Activated T-cell treated with anti-CD3 and anti-CD28 coated beads for 1 hour (primary cell): ENCODE measurements at regions not wholly inside any gene's neighbourhood (a gene's known extent, or its start where the extent isn't known, plus 50 kb on each side); places are given as distances from the start of the nearest gene placed in this dataset.
"Not testable (repeated sequence)": the region's sequence is repeated elsewhere in the genome, so short reads cannot be mapped to it uniquely, and the experiment has no call there.

Source experiments
- DNase-seq: peaks from one replicate; pipeline ENCODE4 v3.0.0-alpha.2; 2020; ENCODE audit warnings: low read depth

DNA sequence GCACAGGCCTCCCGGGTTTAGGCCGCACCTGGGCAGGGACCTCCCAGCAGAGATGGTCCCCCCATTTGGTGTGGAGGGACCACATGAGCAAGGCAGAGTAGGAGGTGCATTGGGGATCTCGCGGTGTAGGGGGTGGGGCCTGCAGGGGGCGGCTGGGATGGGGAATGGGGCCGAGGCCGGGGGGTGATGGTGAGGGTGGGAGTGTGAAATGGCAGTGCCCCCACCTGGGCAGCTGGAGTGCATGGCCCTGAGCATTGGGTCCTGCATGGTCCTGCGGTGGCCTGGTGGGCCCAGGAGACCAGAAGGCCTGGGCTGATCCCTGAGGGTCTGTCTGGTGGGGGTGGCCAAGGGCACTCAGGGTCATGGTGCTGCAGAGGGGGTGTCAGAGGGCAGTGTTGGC is 111.8 kb downstream of the KIF26A start:
- DNase-seq: no peak

DNA sequence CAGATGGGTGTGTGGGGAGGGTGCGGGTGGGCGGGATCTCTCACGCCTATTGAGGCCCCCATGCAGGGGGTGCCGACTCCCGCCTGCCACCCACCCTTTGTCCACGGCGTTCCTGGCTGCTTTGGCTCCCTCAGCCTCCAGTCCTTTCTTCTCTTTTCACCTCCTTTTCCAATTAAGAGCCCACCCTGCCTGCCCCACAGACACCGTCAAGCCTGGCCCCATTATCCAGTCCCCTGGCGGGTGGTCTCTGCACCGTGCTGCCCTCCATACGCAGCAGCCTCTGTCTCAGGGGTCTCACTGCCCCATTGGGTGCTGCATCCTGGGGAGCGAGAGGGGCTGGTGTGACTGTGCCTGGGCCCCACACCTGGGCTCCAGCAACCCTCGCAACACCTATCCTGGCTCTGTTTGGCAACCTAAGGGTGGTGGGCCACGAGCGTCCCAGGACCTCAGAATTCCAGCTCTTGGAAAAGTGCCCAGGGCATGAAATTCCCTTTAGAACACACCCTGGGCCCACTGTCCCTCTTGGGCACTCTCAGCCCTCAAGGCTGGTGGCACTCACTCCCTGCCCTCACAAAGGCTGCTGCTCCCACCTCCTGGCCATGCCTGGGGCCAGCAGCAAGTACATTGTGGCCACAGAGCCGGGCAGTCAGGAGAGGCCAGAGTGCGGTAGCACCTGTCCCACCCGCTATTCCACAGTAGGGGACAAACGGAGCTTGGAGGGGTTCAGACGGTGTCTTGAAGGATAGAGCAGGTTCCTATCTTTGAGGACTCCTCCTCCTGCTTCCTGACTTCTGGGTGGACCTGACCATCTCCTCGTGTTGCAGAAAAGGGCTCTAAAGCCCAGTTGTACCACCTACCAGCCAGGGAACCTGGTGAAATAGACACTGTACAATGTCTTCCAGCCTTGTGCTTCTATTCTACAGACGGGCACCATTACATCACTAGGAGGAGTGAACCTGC is 114.1 kb downstream of the KIF26A start:
- no peak for DNase-seq

DNA sequence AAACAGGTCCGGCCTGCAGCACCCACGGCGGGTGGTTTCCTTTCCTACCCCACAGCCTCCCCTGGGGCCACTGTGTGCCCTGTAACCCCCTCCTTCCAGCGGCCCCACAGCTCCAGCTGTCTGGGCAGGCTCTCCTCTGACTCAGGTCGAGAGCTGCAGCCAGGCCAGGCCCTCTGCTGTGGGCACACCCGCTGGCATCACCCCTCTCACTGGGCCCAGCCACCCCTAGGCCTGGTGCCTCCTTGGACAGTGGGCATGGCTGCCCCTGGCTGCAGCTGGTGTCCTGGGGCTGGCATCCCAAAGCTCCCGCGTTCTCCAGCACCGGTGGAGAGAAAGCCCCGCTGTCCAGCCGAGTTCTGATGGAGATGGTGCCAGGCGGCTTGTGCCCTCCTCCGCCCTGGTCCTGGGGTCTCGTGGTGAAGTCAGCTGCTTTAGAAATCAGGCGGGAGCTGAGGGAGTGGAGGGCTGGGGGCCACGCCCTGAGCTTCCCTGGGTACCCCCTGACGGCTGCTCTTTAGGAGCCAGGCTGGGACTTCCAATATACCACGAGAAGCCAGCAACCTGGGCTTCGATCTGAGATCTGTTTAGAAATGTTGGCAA is 114.9 kb downstream of the KIF26A start:
- no peak for DNase-seq

DNA sequence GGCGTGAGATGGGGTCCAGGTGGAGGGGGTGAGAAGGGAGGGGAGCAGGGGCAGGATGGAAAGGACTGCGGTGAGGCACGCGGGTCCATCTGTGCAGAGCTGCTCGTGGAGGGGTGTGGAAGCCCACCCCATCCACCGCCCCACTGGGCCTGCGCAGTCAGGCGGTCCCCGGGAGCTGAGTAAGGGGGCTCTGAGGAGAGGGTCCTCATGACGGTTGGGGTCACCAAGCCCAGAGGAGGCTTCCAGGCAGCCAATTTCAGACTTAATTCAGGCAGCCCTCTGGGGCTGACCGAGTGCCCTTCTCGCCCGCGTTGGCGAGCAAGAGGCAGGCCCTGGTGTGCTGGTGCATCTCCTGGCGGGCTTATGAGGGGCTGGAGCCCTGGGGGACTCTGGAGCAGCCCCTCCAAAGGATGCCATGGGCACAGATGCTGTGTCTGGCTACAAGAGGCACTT is 115.5 kb downstream of the KIF26A start:
- DNase-seq: no peak

DNA sequence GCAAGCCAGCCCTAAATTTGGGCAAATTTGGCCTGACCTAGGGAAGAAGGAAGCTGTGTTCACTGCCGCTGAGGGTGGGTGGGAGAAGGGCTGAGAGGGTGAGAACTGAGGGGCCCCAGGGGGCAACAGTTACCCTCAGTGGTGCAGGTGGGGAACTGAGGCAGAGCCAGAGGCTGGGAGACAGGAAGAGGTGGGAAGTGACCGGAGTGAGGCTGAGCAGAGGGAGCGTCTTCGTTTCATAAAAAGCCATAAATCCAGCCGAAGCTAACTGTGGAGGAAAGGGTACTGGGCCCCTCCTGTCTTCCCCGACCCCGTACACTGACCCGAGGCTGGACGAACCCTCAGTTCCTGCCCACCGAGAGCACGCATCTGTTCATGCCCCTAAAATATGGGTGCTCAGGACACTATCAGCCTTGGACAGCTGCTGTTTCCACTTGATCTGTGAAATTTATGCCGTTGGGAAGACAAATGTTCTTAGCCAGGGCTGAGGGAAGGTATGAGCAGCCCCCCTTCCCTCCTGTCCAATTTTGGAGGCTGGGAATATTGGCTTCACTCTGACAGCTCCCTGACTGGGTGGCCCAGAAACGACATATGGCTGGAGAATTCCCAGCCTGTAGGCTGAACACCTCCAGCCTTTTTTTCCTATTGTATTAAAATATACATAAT is 116.5 kb downstream of the KIF26A start:
- DNase-seq: no peak

DNA sequence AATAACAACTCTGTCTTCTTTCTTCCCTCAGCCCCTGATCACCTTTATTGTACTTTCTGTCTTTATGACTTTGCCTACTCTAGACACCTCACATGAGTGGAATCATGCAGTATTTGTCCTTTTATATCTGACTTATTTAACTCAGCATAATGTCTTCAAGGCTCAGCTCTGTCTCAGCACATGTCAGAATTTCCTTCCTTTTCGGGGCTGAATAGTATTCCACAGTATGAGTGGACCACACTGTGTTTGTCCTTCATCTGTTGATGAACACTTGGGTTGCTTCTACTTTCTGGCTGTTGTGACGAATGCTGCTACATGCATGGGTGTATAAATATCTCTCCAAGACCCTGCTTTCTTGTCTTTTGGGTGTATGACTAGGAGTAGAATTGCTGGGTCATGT is 117.6 kb downstream of the KIF26A start:
- no peak for DNase-seq

DNA sequence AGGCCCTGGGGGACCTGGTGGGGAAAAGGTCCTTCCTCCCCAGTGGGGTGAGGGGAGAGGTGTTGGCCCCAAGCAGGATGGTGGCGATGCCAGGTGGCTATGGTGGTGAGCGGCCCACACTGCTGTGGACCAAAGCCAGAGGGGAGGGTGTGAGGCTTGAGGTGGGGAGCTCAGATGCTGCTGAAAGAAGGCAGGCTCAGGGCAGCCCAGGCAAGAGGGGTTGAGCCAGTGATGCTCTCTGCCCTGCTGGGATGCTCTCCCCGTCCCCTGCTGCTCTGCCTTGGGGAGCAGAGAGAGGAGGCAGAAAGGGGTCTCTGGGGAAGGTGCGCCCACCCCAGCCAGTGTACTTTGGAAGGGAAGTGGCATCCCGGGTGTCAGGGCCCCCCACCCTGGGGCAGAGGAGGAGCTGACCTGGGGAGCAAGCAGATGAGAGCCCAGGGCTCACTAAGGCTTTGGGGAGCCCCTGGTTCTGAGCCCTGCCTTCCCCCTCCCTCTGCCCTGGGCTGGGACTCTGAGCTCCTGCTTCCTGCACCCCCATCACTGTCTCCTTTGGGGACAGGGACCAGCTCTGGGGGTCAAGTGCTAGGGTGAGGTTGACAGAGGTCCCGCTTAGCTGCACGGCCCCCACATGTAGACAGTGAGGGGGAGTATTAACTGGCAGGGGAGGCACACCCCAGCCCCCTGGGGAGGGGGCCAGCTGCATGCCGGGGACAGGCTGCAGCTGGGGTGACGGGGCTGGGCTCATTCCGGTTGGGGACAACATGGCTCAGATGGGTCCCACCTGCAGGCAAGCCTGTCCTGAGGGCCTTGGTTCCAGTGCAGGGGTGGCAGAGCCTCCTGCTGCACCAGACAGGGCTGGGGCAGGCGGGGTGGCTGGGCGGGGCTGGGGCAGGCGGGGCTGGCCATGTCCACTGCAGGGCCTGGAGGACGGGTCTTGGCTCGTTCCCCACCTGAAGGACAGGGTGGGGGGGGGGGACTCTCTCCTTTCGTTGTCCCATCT is 124.4 kb downstream of the KIF26A start:
- no peak for DNase-seq

DNA sequence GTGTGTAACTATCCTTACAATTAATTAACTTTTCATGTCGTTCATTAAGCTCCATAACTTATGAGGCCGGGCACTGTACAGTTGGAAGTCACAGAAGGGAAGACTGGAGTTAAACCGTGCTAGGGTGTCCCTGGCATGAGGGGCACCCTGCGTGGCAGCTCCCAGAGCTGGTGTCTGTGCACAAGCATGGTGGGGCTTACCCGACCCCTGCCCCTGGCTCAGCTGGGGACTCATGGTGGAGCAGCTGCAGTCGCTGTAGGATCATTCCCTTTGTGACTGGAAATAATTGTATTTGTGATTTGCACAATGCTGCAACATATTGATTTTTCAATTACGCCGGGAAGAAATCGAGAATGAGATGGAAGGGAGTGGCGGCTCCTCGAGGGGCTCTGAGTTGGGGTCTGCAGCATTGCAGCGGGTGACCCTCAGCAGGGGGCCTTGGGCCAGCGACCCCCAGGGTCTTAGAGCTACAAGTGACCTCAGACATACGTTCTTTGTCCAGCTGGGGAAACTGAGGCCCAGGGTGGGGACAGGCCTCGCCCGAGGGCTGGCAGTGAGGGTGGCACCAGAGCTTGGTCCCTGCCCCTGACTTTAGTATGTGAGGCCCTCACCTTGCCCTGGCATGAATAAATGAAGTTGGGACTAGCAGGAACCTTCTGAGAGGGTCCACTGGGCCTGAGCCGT is 125.4 kb downstream of the KIF26A start:
- no peak for DNase-seq

DNA sequence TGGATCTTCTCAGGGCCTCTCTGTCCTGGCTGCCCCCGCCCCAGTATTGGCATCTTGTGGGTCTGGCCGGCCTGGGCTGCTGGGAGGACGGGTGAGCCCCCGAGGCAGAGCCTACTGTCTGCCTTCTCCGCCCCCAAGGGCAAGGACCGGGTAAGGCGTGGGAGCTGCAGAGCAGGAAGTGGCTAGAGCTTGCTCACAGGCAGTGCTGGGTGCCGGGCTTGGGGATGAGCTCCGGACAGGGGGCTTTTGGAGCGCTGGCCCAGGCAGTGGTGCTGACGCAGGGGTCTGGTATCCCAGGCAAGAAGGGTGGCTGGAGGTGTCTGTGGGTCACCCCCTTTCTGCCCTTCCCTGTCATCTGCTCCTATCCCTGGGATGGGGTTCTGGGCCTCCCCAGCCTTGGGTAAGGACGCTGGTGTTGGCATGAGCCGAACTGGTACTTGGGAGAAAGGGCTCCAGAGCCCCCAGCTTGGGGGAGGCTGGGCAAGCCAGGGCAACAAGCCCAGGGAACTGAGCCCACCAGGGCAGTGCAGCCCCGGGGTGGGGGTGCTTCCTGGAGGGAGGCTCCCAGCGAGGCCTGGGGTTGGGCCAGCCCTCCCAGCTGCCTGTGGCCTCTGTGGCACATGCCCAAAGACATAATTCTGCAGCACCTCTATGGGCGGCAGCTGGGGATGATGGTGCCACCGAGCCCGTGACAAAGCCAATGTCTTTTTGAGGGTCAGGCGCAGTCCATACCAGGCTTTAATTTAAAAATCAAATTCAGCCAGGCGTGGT is 126.3 kb downstream of the KIF26A start:
- no peak for DNase-seq

DNA sequence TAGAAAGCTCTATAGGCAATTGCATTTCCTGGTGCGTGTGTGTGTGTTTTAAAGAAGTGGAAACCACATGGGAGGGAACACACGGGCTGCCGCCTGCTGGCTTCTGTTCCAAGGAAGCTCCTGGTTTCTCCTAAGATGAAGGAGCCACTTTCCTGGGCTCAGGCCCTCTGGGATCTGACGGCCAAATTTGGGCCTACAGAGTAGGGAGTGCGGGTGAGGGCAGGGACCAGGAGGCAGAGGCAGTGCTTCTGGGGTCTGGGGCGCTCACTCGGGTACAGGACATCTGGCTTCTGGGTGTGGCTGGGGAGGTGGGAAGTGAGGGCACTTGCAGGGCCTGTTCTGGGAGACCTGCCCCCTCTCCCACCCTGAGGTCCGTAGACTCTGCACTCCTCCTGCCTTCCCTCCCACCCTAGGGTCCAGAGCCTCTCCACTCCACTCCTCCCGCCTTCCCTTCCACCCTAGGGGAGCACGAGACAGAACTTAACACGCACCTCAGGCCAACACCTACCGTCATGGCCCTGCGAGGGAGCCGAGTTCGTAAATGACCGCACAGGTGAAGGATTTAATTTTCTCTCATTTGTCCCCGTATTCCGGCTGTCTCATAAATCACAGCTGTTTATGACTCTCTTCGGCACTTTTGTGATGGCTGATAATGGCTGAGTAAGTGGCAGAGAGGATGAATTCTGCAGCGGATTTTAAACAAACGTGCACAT is 127.7 kb downstream of the KIF26A start:
- DNase-seq: no peak

DNA sequence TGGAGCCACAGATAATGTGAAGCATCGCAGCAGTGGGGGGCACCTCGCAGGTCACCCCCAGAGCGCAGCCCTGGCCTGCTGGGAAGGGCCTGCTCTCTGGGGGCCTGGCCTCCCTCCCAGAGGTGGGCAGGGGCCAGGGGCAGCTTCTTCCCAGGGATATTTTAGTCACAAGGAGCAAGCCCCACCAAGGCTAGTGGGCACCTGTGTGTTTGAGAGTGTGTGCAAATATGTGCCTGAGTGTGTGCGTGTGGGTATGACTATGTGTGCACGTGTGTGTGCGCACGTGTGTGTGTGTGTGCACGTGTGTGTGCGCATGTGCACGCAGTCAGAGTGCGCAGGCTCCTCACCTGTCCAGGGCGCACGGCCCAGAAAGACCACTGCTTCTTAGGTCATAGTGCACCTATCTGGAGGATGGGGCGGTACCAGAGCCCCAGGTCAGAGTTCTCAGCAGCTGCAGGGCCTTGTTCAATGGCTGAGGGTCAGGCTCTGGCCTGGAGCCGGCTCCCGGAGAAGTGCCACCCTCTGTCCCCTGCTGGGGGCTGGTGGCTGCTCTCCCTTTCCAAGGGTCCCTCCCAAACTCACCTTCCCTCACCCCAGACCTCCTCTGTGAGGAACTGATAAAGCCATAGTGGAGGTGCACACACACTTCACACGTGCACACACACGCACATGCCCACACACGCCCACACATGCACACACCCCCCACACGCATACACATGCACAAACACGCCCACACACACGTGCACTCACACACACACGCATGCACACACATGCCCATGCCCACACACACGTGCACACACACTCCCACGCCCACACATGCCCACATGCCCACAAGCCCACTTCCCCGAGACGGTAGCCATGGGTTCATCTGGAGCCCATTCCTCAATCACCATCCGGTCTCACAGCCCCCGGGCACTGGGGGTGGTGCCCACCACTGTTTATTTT is 128.5 kb downstream of the KIF26A start:
- no peak for DNase-seq

DNA sequence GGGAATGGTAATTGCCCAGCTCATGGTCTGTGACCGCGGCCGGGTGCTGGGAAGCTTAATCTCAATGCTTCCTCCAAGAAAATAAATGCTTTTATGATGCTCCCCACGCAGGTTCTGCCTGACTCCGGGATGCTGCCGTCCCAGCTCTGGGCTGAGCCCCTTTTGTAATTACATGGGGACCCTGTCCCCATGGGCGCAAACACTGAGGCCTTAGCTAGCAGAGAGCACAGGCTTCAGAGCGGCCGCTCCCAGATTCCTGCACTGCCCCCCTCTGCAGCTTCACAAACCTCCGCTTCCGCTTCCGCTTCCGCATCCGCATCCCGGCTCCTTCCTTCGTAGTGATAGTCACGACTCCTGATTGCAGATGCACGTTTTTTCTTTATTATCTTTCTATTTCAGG is 129.5 kb downstream of the KIF26A start:
- DNase-seq: no peak

DNA sequence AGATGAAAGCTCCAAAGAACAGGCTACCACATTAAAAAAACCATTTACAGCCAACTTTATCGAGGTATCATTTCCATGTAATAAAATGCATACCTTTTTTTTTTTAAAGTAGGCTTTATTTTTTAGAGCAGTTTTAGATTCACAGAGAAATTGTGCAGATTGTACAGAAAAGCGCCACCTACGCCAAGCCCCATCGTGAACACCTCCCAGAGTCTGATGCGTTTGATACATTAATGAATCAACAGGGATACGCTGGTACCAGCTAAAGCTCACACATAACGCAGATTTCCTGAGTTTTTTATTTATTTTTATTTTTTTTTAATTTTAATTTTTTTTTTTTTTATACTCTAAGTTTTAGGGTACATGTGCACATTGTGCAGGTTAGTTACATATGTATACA is 129.9 kb downstream of the KIF26A start:
- no peak for DNase-seq

DNA sequence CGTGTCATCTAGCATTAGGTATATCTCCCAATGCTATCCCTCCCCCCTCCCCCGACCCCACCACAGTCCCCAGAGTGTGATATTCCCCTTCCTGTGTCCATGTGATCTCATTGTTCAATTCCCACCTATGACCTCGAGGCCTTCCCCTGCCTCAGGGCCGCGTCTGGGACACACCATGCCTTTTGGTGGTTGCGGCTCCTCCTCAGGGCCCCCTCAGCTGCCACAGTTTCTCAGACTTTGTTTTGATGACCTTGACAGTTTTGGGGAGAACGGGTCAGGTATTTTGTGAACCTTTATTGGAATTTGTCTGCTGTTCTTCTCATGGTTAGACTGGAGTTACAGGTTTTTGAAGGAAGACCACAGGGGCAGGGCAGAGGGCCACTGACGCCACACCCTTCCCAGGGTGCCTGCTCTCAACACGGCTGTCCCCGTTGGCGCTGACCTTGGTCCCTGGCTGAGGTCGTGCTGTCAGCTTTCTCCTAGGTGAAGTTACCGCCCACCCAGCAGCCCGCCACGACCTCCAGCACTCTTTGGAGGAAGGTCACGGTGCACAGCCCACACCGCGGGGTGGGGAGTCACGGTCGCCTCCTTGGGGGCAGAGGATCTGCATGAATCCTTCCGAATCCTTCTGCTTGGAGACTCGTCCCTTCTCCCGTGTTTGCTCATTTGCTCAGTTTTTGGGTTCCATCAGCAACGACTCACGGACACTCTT is 130.5 kb downstream of the KIF26A start:
- DNase-seq: no peak

DNA sequence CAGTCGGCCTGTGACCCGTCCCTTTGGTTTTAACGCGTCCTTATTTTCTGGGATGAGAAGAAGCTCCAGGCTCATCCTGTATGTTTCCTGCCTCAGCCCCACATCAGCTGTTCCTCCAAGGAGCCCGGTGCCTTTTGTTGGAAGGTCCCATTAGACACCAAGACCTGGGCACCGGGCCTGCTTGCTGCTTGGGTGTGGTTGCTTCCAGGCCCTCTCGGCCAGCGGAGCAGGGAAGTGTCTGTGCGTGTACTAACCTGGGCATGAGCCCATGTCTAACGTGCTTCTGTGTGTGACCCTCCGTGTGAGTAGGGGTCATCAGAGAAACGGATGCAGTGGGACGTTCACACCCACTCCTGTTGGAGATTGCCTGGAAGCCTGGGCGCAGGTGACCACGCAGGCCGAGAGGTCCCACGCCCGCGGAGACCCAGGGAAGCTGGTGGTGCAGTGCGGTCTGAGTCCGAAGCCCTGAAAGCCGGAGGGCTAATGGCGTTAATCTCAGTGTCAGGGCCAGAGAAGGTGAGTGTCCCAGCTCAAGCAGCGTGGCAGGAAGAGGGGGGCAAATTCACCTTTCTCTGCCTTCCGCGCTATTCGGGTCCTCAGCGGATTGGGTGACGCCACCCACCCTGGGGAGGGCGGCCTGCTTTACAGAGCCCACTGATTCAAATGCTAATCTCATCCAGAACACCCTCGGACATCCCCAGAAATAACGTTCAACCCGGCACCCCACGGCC is 131.3 kb downstream of the KIF26A start:
- DNase-seq: not testable (repeated sequence)

DNA sequence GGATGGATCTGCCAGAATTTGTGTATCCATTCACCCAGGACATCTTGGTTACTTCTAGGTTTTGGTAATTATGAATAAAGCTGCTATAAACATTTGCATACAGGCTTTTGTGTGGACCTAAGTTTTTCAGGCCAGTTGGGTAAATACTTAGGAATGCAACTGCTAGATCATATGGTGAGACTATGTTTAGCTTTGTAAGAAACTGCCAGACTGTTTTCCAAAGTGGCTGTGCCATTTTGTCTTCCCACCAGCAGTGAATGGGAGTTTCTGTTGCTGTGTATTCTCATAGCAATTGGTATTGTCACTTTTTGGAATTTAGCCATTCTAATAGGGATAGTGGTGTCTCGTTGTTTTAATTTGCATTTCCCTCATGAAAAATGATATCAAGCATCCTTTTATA is 133.0 kb downstream of the KIF26A start:
- no peak for DNase-seq

DNA sequence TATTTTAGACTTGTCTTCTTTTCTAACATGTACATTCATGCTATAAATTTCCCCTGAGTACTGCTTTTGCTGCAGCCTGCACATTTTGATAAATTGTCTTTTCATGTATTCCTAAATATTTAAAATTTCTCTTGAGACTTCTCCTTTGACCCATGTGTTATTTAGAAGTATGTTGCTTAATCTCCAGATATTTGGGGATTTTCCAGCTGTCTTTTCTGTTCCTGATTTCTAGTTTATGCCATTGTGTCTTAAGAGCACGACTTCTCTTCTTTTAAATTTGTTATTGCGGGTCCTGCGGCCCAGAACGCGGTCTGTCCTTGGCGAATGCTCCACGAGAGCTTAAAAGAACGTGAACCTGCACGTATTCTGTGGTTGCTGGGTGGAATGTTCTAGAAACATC is 136.4 kb downstream of the KIF26A start:
- DNase-seq: no peak
